KOPT-K1 (cell line): ENCODE measurements at regions not wholly inside any gene's neighbourhood (a gene's known extent, or its start where the extent isn't known, plus 50 kb on each side); places are given as distances from the start of the nearest gene placed in this dataset.

Experiments
- H3K27ac ChIP-seq: fragments of 200-600 bp; sonication (generic); 2 replicates; pipeline ENCODE4 v1.5.1; 2016; ENCODE audit warnings: antibody characterized with exemption, mild to moderate bottlenecking, low read depth, low read length; ENCODE audit not compliant: poor library complexity, severe bottlenecking
- H3K36me3 ChIP-seq: fragments of 200-600 bp; sonication (generic); 2 replicates; pipeline ENCODE4 v1.5.1; 2017; ENCODE audit warnings: antibody characterized with exemption, mild to moderate bottlenecking, low read length, moderate library complexity; ENCODE audit not compliant: insufficient read depth
- H3K9me3 ChIP-seq: fragments of 200-600 bp; sonication (generic); 2 replicates; pipeline ENCODE4 v1.5.1; 2017; ENCODE audit warnings: antibody characterized with exemption, low read length, mild to moderate bottlenecking; ENCODE audit not compliant: insufficient read depth, poor library complexity, severe bottlenecking

- no peaks in the 10 kb centered on the region for H3K9me3 ChIP-seq
- no peaks in the 10 kb centered on the region for H3K36me3 ChIP-seq
- no peak overlapping the region for H3K27ac ChIP-seq
Measured at GRCh38 chr13:59588717-59589067, 575.0 kb downstream of the DIAPH3 start.

- Histone ChIP-seq H3K36me3 (no peaks in the 10 kb centered on the region), H3K27ac (no peak overlapping the region), H3K9me3 (no peaks in the 10 kb centered on the region)
Measured at GRCh38 chr13:59601993-59602392, 561.7 kb downstream of the DIAPH3 start.

GRCh38 chr13:59603646-59604045 lies 560.1 kb downstream of the DIAPH3 start:
- no peak overlapping the region for H3K27ac ChIP-seq
- no peaks in the 10 kb centered on the region for H3K9me3 ChIP-seq
- no peaks in the 10 kb centered on the region for H3K36me3 ChIP-seq

- Histone ChIP-seq H3K9me3 (no peaks in the 10 kb centered on the region), H3K27ac (no peak overlapping the region), H3K36me3 (no peaks in the 10 kb centered on the region)
Measured at GRCh38 chr13:59607172-59607571, 556.6 kb downstream of the DIAPH3 start.

- Histone ChIP-seq H3K27ac (no peak overlapping the region), H3K9me3 (no peaks in the 10 kb centered on the region), H3K36me3 (no peaks in the 10 kb centered on the region)
Measured at GRCh38 chr13:59607780-59608233, 555.9 kb downstream of the DIAPH3 start.

- no peak overlapping the region for H3K27ac ChIP-seq
- no peaks in the 10 kb centered on the region for H3K36me3 ChIP-seq
- no peaks in the 10 kb centered on the region for H3K9me3 ChIP-seq
Measured at GRCh38 chr13:59609421-59609820, 554.3 kb downstream of the DIAPH3 start.
